Gastroesophageal sphincter (tissue), 3 donors: ENCODE measurements at regions not wholly inside any gene's neighbourhood (a gene's known extent, or its start where the extent isn't known, plus 50 kb on each side); places are given as distances from the start of the nearest gene placed in this dataset.

Source experiments
- CTCF ChIP-seq, 4 experiments: fragments of 200-600 bp in 2 of 4; fragments of 450-650 bp in 2 of 4; sonication (generic) in 1 of 4; IDR thresholded peaks; one replicate each; pipeline ENCODE4 v1.5.1; 2017 to 2019; ENCODE audit warnings: antibody characterized with exemption in 4 of 4, mild to moderate bottlenecking in 2 of 4, moderate library complexity in 2 of 4
- EP300 ChIP-seq: sonication (generic); formaldehyde crosslinking; IDR thresholded peaks from one replicate; pipeline ENCODE4 v1.6.1; 2017; ENCODE audit warnings: antibody characterized with exemption, mild to moderate bottlenecking
- POLR2A ChIP-seq, 2 donors: fragments of 450-650 bp; IDR thresholded peaks; one replicate each; pipeline ENCODE4 v1.6.1; 2017; ENCODE audit warnings: antibody characterized with exemption in 2 of 2, mild to moderate bottlenecking in 2 of 2, moderate library complexity in 1 of 2

- TF ChIP-seq POLR2A (IDR thresholded peaks at IDR 0.05) (no peak), CTCF (IDR thresholded peaks at IDR 0.05) (no peak), EP300 (no peak)
These were observed 602.2 kb downstream of the GALR1 start for GRCh38 chr18:77851802-77852201.
